KOPT-K1 (cell line): ENCODE measurements at regions not wholly inside any gene's neighbourhood (a gene's known extent, or its start where the extent isn't known, plus 50 kb on each side); places are given as distances from the start of the nearest gene placed in this dataset.

Experiments used
- H3K27ac ChIP-seq: fragments of 200-600 bp; sonication (generic); 2 replicates; pipeline ENCODE4 v1.5.1; 2016; ENCODE audit warnings: antibody characterized with exemption, mild to moderate bottlenecking, low read depth, low read length; ENCODE audit not compliant: poor library complexity, severe bottlenecking
- H3K36me3 ChIP-seq: fragments of 200-600 bp; sonication (generic); 2 replicates; pipeline ENCODE4 v1.5.1; 2017; ENCODE audit warnings: antibody characterized with exemption, mild to moderate bottlenecking, low read length, moderate library complexity; ENCODE audit not compliant: insufficient read depth
- H3K9me3 ChIP-seq: fragments of 200-600 bp; sonication (generic); 2 replicates; pipeline ENCODE4 v1.5.1; 2017; ENCODE audit warnings: antibody characterized with exemption, low read length, mild to moderate bottlenecking; ENCODE audit not compliant: insufficient read depth, poor library complexity, severe bottlenecking

GRCh38 chr12:124396544-124397398 is 101.9 kb downstream of the RFLNA start:
- Histone ChIP-seq H3K27ac (no peak overlapping the region), H3K9me3 (no peaks in the 10 kb centered on the region), H3K36me3 (peaks cover 98% of the 10 kb centered on the region)

GRCh38 chr12:124395986-124396385 is 101.1 kb downstream of the RFLNA start:
- Histone ChIP-seq H3K27ac (no peak overlapping the region), H3K9me3 (no peaks in the 10 kb centered on the region), H3K36me3 (peaks cover 98% of the 10 kb centered on the region)

GRCh38 chr12:124395284-124395752 is 100.4 kb downstream of the RFLNA start:
- Histone ChIP-seq H3K9me3 (no peaks in the 10 kb centered on the region), H3K36me3 (peaks cover 91% of the 10 kb centered on the region), H3K27ac (no peak overlapping the region)

GRCh38 chr12:124394462-124395128 is 99.7 kb downstream of the RFLNA start:
- H3K27ac ChIP-seq: no peak overlapping the region
- H3K36me3 ChIP-seq: peaks cover 89% of the 10 kb centered on the region
- H3K9me3 ChIP-seq: no peaks in the 10 kb centered on the region

GRCh38 chr12:124393831-124394230 is 98.9 kb downstream of the RFLNA start:
- H3K9me3 ChIP-seq: no peaks in the 10 kb centered on the region
- H3K27ac ChIP-seq: no peak overlapping the region
- peaks cover 82% of the 10 kb centered on the region for H3K36me3 ChIP-seq

GRCh38 chr12:124393414-124393790 is 98.5 kb downstream of the RFLNA start:
- Histone ChIP-seq H3K36me3 (peaks cover 79% of the 10 kb centered on the region), H3K27ac (no peak overlapping the region), H3K9me3 (no peaks in the 10 kb centered on the region)

GRCh38 chr12:124392667-124393413 is 97.9 kb downstream of the RFLNA start:
- Histone ChIP-seq H3K9me3 (no peaks in the 10 kb centered on the region), H3K36me3 (peaks cover 77% of the 10 kb centered on the region), H3K27ac (no peak overlapping the region)

GRCh38 chr12:124392271-124392666 is 97.4 kb downstream of the RFLNA start:
- peaks cover 71% of the 10 kb centered on the region for H3K36me3 ChIP-seq
- H3K9me3 ChIP-seq: no peaks in the 10 kb centered on the region
- no peak overlapping the region for H3K27ac ChIP-seq

GRCh38 chr12:124391340-124392261 is 96.7 kb downstream of the RFLNA start:
- Histone ChIP-seq H3K27ac (no peak overlapping the region), H3K36me3 (peaks cover 65% of the 10 kb centered on the region)

GRCh38 chr12:124390442-124391097 is 95.7 kb downstream of the RFLNA start:
- Histone ChIP-seq H3K27ac (no peak overlapping the region), H3K9me3 (no peaks in the 10 kb centered on the region), H3K36me3 (peaks cover 65% of the 10 kb centered on the region)

More at GRCh38 chr12:124391340-124392261, 96.7 kb downstream of the RFLNA start:
- H3K9me3 ChIP-seq: no peaks in the 10 kb centered on the region

- H3K36me3 ChIP-seq: peaks cover 64% of the 10 kb centered on the region
- no peaks in the 10 kb centered on the region for H3K9me3 ChIP-seq
- H3K27ac ChIP-seq: no peak overlapping the region
These were observed 95.0 kb downstream of the RFLNA start for GRCh38 chr12:124389725-124390441.

- no peak overlapping the region for H3K27ac ChIP-seq
- peaks cover 64% of the 10 kb centered on the region for H3K36me3 ChIP-seq
These were observed 94.3 kb downstream of the RFLNA start for GRCh38 chr12:124389138-124389724.

GRCh38 chr12:124388679-124389137 is 93.8 kb downstream of the RFLNA start:
- no peak overlapping the region for H3K27ac ChIP-seq
- peaks cover 63% of the 10 kb centered on the region; the same call in 1 of the 2 replicates for H3K36me3 ChIP-seq
- H3K9me3 ChIP-seq: no peaks in the 10 kb centered on the region

More at GRCh38 chr12:124389138-124389724, 94.3 kb downstream of the RFLNA start:
- H3K9me3 ChIP-seq: no peaks in the 10 kb centered on the region
